ENCODE measurements at regions not wholly inside any gene's neighbourhood (a gene's known extent, or its start where the extent isn't known, plus 50 kb on each side); places are given as distances from the start of the nearest gene placed in this dataset.

DNA sequence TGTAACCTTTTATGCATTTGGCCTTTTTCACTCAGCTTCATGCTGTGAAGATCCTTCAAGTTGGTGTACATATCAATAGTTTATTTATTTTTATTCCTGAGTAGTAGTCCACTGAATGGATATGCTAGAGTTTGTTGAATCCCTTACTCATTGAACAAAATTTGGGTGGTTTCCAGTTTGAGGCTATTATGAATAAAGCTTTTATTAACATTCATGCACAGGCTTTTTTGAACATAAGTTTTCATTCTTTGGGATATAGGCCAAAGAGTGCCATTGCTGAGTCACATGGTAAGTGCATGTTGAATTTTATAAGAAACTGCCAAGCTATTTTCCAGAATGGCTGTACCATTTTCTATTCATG lies 59.5 kb upstream of the CAPRIN2 start:
- Histone ChIP-seq H3K27me3 (no peaks in the 10 kb centered on the region), H3K4me1 (ENCODE audit: insufficient read depth) (no peaks in the 10 kb centered on the region), H2AFZ (no peak overlapping the region), H3K9me3 (ENCODE audit: low read depth) (no peaks in the 10 kb centered on the region), H3K9me2 (replicated peaks; ENCODE audit: insufficient read depth) (no peaks in the 10 kb centered on the region), H3K27ac (no peak overlapping the region), H4K20me1 (ENCODE audit: insufficient read depth, poor library complexity, severe bottlenecking) (no peaks in the 10 kb centered on the region), H3K4me3 (no peak overlapping the region), H3K36me3 (replicated peaks; ENCODE audit: insufficient read depth, low read depth) (no peaks in the 10 kb centered on the region), H3K4me2 (no peak overlapping the region), H3K79me2 (no peaks in the 10 kb centered on the region)
- DNase-seq (ENCODE audit: low spot score), result no peak
- TF ChIP-seq EZH2 (IDR thresholded peaks at IDR 0.05; ENCODE audit: borderline replicate concordance) (no peak), EZH2phosphoT487 (IDR thresholded peaks at IDR 0.05; ENCODE audit: low read depth, severe bottlenecking, unreplicated experiment) (no peak)
- TF ChIP-seq, protein P1, sequence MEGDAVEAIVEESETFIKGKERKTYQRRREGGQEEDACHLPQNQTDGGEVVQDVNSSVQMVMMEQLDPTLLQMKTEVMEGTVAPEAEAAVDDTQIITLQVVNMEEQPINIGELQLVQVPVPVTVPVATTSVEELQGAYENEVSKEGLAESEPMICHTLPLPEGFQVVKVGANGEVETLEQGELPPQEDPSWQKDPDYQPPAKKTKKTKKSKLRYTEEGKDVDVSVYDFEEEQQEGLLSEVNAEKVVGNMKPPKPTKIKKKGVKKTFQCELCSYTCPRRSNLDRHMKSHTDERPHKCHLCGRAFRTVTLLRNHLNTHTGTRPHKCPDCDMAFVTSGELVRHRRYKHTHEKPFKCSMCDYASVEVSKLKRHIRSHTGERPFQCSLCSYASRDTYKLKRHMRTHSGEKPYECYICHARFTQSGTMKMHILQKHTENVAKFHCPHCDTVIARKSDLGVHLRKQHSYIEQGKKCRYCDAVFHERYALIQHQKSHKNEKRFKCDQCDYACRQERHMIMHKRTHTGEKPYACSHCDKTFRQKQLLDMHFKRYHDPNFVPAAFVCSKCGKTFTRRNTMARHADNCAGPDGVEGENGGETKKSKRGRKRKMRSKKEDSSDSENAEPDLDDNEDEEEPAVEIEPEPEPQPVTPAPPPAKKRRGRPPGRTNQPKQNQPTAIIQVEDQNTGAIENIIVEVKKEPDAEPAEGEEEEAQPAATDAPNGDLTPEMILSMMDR (IDR thresholded peaks at IDR 0.05; ENCODE audit: poor library complexity), result no peak

DNA sequence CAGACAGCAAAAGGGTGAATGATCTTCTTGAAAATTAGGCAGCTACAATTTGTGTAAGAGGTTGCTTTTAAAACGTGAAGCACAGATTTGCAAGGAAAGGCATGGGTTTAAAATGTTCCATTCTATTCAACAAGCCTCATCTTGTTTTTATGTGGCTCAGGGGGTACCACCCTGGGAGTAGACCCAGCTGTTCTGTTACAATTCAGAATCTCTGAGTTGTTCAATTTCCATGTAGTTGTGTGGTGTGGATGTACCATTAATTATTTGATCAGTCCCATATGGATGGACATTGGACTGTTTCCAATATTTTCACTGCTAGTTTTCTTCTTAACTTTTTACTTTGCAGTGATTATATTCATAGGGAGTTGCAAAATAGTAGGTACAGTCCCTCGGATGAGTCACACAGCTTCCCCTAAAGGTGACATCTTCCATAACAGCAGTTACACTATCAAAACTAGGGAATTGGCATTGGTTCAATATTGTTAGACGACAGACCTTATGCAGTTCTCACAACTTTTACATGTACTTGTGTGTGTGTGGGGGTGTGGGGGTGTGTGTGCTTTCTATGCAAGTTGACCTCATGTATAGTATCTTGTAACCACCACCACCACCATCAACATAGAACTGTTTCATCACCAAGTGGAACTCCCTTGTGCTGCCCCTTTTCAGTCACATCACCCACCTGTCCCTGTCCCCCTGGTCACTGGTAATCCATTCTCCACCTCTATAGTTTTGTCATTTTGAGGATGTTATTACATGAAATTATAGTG lies 59.0 kb upstream of the CAPRIN2 start:
- Histone ChIP-seq H3K27ac (no peak overlapping the region), H3K36me3 (replicated peaks; ENCODE audit: insufficient read depth, low read depth) (no peaks in the 10 kb centered on the region), H3K4me1 (ENCODE audit: insufficient read depth) (no peaks in the 10 kb centered on the region), H3K79me2 (no peaks in the 10 kb centered on the region), H3K9me3 (ENCODE audit: low read depth) (no peaks in the 10 kb centered on the region), H2AFZ (no peak overlapping the region), H3K27me3 (no peaks in the 10 kb centered on the region), H3K4me3 (no peak overlapping the region), H3K4me2 (no peak overlapping the region), H3K9me2 (replicated peaks; ENCODE audit: insufficient read depth) (no peaks in the 10 kb centered on the region), H4K20me1 (ENCODE audit: insufficient read depth, poor library complexity, severe bottlenecking) (no peaks in the 10 kb centered on the region)
- DNase-seq (ENCODE audit: low spot score), result no peak
- WGBS (ENCODE audit: low lambda C conversion rate, missing lambda C conversion rate), result 75% methylated on average over 3 of the region's 3 CpGs
- TF ChIP-seq EZH2 (IDR thresholded peaks at IDR 0.05; ENCODE audit: borderline replicate concordance) (no peak), EZH2phosphoT487 (IDR thresholded peaks at IDR 0.05; ENCODE audit: low read depth, severe bottlenecking, unreplicated experiment) (no peak)
- TF ChIP-seq, protein P1 (IDR thresholded peaks at IDR 0.05; ENCODE audit: poor library complexity), result no peak

DNA sequence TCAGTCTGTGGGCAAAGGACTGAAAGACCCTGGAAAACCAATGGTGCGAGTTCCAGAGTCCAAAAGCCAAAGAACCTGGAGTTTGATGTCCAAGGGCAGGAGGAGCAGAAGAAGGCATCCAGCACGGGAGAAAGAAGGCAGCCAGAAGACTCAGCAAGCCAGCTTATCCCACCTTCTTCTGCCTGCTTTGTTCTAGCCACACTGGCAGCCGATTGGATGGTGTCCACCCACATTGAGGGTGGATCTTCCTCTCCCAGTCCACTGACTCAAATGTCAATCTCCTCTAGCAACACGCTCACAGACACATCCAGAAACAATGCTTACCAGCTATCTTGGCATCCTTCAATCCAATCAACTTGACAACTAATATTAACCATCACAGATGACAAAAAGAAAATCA lies 57.2 kb upstream of the CAPRIN2 start:
- H3K27ac ChIP-seq, result no peak overlapping the region
- TF ChIP-seq, protein P1 (IDR thresholded peaks at IDR 0.05; ENCODE audit: poor library complexity), result no peak
- TF ChIP-seq EZH2 (IDR thresholded peaks at IDR 0.05; ENCODE audit: borderline replicate concordance), result no peak
- 70% methylated on average over 4 of the region's 4 CpGs for WGBS (ENCODE audit: low lambda C conversion rate, missing lambda C conversion rate)
- no peaks in the 10 kb centered on the region for H4K20me1 ChIP-seq (ENCODE audit: insufficient read depth, poor library complexity, severe bottlenecking)
- no peaks in the 10 kb centered on the region for H3K27me3 ChIP-seq
- H2AFZ ChIP-seq, result no peak overlapping the region
- DNase-seq (ENCODE audit: low spot score), result no peak
- no peaks in the 10 kb centered on the region for H3K79me2 ChIP-seq
- H3K36me3 ChIP-seq (replicated peaks; ENCODE audit: insufficient read depth, low read depth), result no peaks in the 10 kb centered on the region
- H3K9me2 ChIP-seq (replicated peaks; ENCODE audit: insufficient read depth), result no peaks in the 10 kb centered on the region
- H3K4me1 ChIP-seq (ENCODE audit: insufficient read depth), result no peaks in the 10 kb centered on the region
- H3K4me3 ChIP-seq, result no peak overlapping the region
- H3K9me3 ChIP-seq (ENCODE audit: low read depth), result no peaks in the 10 kb centered on the region
- H3K4me2 ChIP-seq, result no peak overlapping the region

DNA sequence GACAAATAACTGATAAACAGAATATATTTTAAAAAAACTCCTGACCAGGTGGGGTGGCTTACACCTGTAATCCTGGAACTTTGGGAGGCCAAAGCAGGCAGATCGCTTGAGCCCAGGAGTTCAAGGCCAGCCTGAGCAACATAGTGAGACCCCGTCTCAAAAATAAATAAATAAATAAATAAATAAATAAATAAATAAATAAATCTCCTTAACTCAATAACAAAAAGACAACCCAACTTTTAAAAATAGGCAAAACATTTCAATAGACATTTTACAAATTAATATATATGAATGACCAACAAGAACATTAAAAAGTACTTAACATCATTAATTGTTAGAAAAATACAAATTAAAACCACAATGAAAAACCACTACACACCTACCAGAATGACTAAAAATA lies 56.2 kb upstream of the CAPRIN2 start:
- Histone ChIP-seq H3K27me3 (no peaks in the 10 kb centered on the region), H3K27ac (no peak overlapping the region), H3K36me3 (replicated peaks; ENCODE audit: insufficient read depth, low read depth) (no peaks in the 10 kb centered on the region), H3K4me3 (no peak overlapping the region), H3K4me1 (ENCODE audit: insufficient read depth) (no peaks in the 10 kb centered on the region), H3K4me2 (no peak overlapping the region), H3K9me2 (replicated peaks; ENCODE audit: insufficient read depth) (no peaks in the 10 kb centered on the region), H2AFZ (no peak overlapping the region), H4K20me1 (ENCODE audit: insufficient read depth, poor library complexity, severe bottlenecking) (no peaks in the 10 kb centered on the region), H3K9me3 (ENCODE audit: low read depth) (no peaks in the 10 kb centered on the region), H3K79me2 (no peaks in the 10 kb centered on the region)
- 96% methylated on average over 2 of the region's 2 CpGs for WGBS (ENCODE audit: low lambda C conversion rate, missing lambda C conversion rate)
- TF ChIP-seq EZH2 (IDR thresholded peaks at IDR 0.05; ENCODE audit: borderline replicate concordance) (no peak), EZH2phosphoT487 (IDR thresholded peaks at IDR 0.05; ENCODE audit: low read depth, severe bottlenecking, unreplicated experiment) (no peak)
- TF ChIP-seq, protein P1 (IDR thresholded peaks at IDR 0.05; ENCODE audit: poor library complexity), result no peak
- no peak for DNase-seq (ENCODE audit: low spot score)

Measured in hepatocyte (in vitro differentiated cells).